ENCODE measurements at regions not wholly inside any gene's neighbourhood (a gene's known extent, or its start where the extent isn't known, plus 50 kb on each side); places are given as distances from the start of the nearest gene placed in this dataset.

- DNase-seq (no peak), ATAC-seq (no peak)
- no peak overlapping the region for H3K27ac ChIP-seq
- no peaks in the 10 kb centered on the region for H3K9me3 ChIP-seq
- no peaks in the 10 kb centered on the region for H3K27me3 ChIP-seq
- no peaks in the 10 kb centered on the region for H3K36me3 ChIP-seq
- no peaks in the 10 kb centered on the region for H3K4me1 ChIP-seq
- intact Hi-C loops (cut with DNase I): no loop called here
- TF ChIP-seq CTCF (IDR thresholded peaks at IDR 0.05): no peak
- no peak overlapping the region for H3K4me3 ChIP-seq
Observed at GRCh38 chr12:18818579-18819268, 80.8 kb downstream of the CAPZA3 start.

GRCh38 chr12:18819484-18819883, 81.6 kb downstream of the CAPZA3 start:
- no peak overlapping the region for H3K4me3 ChIP-seq
- H3K4me1 ChIP-seq: no peaks in the 10 kb centered on the region
- H3K27ac ChIP-seq: no peak overlapping the region
- no peaks in the 10 kb centered on the region for H3K36me3 ChIP-seq
- TF ChIP-seq CTCF (IDR thresholded peaks at IDR 0.05): no peak
- ATAC-seq (no peak), DNase-seq (no peak)
- intact Hi-C loops (cut with DNase I): no loop called here
- H3K27me3 ChIP-seq: no peaks in the 10 kb centered on the region
- no peaks in the 10 kb centered on the region for H3K9me3 ChIP-seq

GRCh38 chr12:18823461-18823860, 85.5 kb downstream of the CAPZA3 start:
- no peaks in the 10 kb centered on the region for H3K36me3 ChIP-seq
- H3K27ac ChIP-seq: no peak overlapping the region
- no peaks in the 10 kb centered on the region for H3K4me1 ChIP-seq
- intact Hi-C loops (cut with DNase I): no loop called here
- no peak overlapping the region for H3K4me3 ChIP-seq
- H3K9me3 ChIP-seq: no peaks in the 10 kb centered on the region
- no peak for TF ChIP-seq CTCF (IDR thresholded peaks at IDR 0.05)
- DNase-seq (no peak), ATAC-seq (no peak)
- H3K27me3 ChIP-seq: no peaks in the 10 kb centered on the region

- Histone ChIP-seq H3K36me3 (no peaks in the 10 kb centered on the region), H3K9me3 (no peaks in the 10 kb centered on the region), H3K27me3 (no peaks in the 10 kb centered on the region), H3K4me3 (no peak overlapping the region), H3K27ac (no peak overlapping the region), H3K4me1 (no peaks in the 10 kb centered on the region)
- no peak for DNase-seq
- ATAC-seq: no peak
- intact Hi-C loops (cut with DNase I): no loop called here
- TF ChIP-seq CTCF (IDR thresholded peaks at IDR 0.05): no peak
Observed at GRCh38 chr12:18824287-18824686, 86.4 kb downstream of the CAPZA3 start.

- H3K27ac ChIP-seq: no peak overlapping the region
- intact Hi-C loops (cut with DNase I): no loop called here
Observed at GRCh38 chr12:18825138-18825537, 87.2 kb downstream of the CAPZA3 start.

More at GRCh38 chr12:18825138-18825537, 87.2 kb downstream of the CAPZA3 start:
- Histone ChIP-seq H3K4me1 (no peaks in the 10 kb centered on the region), H3K9me3 (no peaks in the 10 kb centered on the region), H3K36me3 (no peaks in the 10 kb centered on the region), H3K4me3 (no peak overlapping the region), H3K27me3 (no peaks in the 10 kb centered on the region)
- TF ChIP-seq CTCF (IDR thresholded peaks at IDR 0.05): no peak
- ATAC-seq (no peak), DNase-seq (no peak)
